H1 (cell line): ENCODE measurements at regions not wholly inside any gene's neighbourhood (a gene's known extent, or its start where the extent isn't known, plus 50 kb on each side); places are given as distances from the start of the nearest gene placed in this dataset.

Experiments used
- CTCF ChIA-PET: fragments of 300-600 bp; sonication (Branson Sonifier 250); formaldehyde crosslinking; loops from one replicate; lab custom pipeline; 2021; ENCODE audit not compliant: partially characterized antibody; lab: Charles Lee
- POLR2A ChIA-PET: fragments of 300-600 bp; sonication (Branson Sonifier 250); formaldehyde crosslinking; loops from one replicate; lab custom pipeline; 2021; ENCODE audit warnings: inconsistent platforms; ENCODE audit not compliant: partially characterized antibody; lab: Charles Lee
- DNase-seq, 2 experiments: peaks; one replicate each; pipeline versions ENCODE4 v3.0.0 to v3.0.0-alpha.2; 2010 to 2022; ENCODE audit warnings: low spot score in 2 of 2, low read depth in 1 of 2, mixed read lengths in 1 of 2
- FAIRE-seq: peaks from 2 replicates; lab custom pipeline; 2011; peaks lifted over from hg19 to GRCh38; lab: Jason Lieb, UNC
- H2AFZ ChIP-seq: 2 replicates; pipeline ENCODE4 v1.8.1; 2012; ENCODE audit warnings: low read length, inconsistent platforms
- H2AK5ac ChIP-seq: 2 replicates; pipeline ENCODE4 v1.6.1; 2013; ENCODE audit warnings: low read depth, low read length
- H2BK120ac ChIP-seq: replicated peaks from 2 replicates; pipeline ENCODE3; 2013; ENCODE audit warnings: low read depth, low read length, inconsistent platforms
- H2BK12ac ChIP-seq: 2 replicates; pipeline ENCODE4 v1.6.1; 2013; ENCODE audit warnings: low read depth, low read length
- H2BK15ac ChIP-seq: 2 replicates; pipeline ENCODE4 v1.6.1; 2013; ENCODE audit warnings: low read length
- H2BK20ac ChIP-seq: 2 replicates; pipeline ENCODE4 v1.6.1; 2013; ENCODE audit warnings: low read length
- H2BK5ac ChIP-seq: 2 replicates; pipeline ENCODE4 v1.6.1; 2013; ENCODE audit warnings: low read depth, low read length
- H3K14ac ChIP-seq: 2 replicates; pipeline ENCODE4 v1.6.1; 2013; ENCODE audit warnings: inconsistent platforms; ENCODE audit not compliant: insufficient read length
- H3K18ac ChIP-seq: 2 replicates; pipeline ENCODE4 v1.6.1; 2013; ENCODE audit warnings: low read length; ENCODE audit errors: extremely low read depth
- H3K23ac ChIP-seq: 2 replicates; pipeline ENCODE4 v1.6.1; 2013; ENCODE audit warnings: inconsistent platforms; ENCODE audit not compliant: insufficient read length
- H3K23me2 ChIP-seq: 2 replicates; pipeline ENCODE4 v1.6.1; 2013; ENCODE audit warnings: low read depth, low read length
- H3K27ac ChIP-seq: 2 replicates; pipeline ENCODE4 v1.6.1; 2011; ENCODE audit warnings: low read depth, low read length, inconsistent platforms
- H3K27me3 ChIP-seq, 4 experiments: replicated peaks in 1 of 4; 1 replicate in 1 of 4; 2 replicates in 3 of 4; pipeline versions ENCODE4 v1.6.1 to v1.8.1; 2011 to 2013; ENCODE audit warnings: low read length in 3 of 4, mild to moderate bottlenecking in 3 of 4, inconsistent platforms in 2 of 4, mixed read lengths in 2 of 4, moderate library complexity in 1 of 4; ENCODE audit not compliant: control insufficient read depth in 3 of 4, insufficient read depth in 3 of 4; ENCODE audit errors: extremely low read depth in 1 of 4
- H3K36me3 ChIP-seq, 4 experiments: 2 replicates each; pipeline versions ENCODE4 v1.6.1 to v1.8.1; 2011 to 2013; ENCODE audit warnings: mild to moderate bottlenecking in 4 of 4, low read length in 3 of 4, moderate library complexity in 2 of 4, control low read depth in 1 of 4, inconsistent platforms in 1 of 4; ENCODE audit not compliant: insufficient read depth in 4 of 4, control insufficient read depth in 2 of 4
- H3K4ac ChIP-seq: replicated peaks from 2 replicates; pipeline ENCODE3; 2013; ENCODE audit warnings: low read length, low read depth, mixed read lengths, inconsistent platforms; ENCODE audit not compliant: insufficient read length
- H3K4me1 ChIP-seq, 4 experiments: replicated peaks in 1 of 4; 1 replicate in 1 of 4; 2 replicates in 3 of 4; pipeline versions ENCODE4 v1.6.1 to v1.8.1; 2011 to 2013; ENCODE audit warnings: low read length in 3 of 4, inconsistent platforms in 2 of 4, mixed read lengths in 1 of 4; ENCODE audit not compliant: insufficient read depth in 4 of 4, control insufficient read depth in 3 of 4
- H3K4me2 ChIP-seq, 2 experiments: 2 replicates each; pipeline versions ENCODE4 v1.6.1 to v1.8.1; 2011 to 2013; ENCODE audit warnings: low read depth in 2 of 2, low read length in 2 of 2, control low read depth in 1 of 2, inconsistent platforms in 1 of 2, mild to moderate bottlenecking in 1 of 2; ENCODE audit not compliant: insufficient read depth in 1 of 2
- H3K4me3 ChIP-seq, 4 experiments: fragments of 200-600, 300-600 bp in 1 of 4; sonication (generic), shearing (Covaris generic), sonication (Bioruptor Twin) in 1 of 4; 2 replicates each; pipeline versions ENCODE4 v1.5.1 to v1.8.1; 2011 to 2016; ENCODE audit warnings: low read length in 4 of 4, low read depth in 3 of 4, control low read depth in 2 of 4, inconsistent platforms in 2 of 4, mild to moderate bottlenecking in 2 of 4, mixed read lengths in 1 of 4, moderate library complexity in 1 of 4; ENCODE audit not compliant: insufficient read depth in 2 of 4; ENCODE audit errors: extremely low read depth in 1 of 4
- H3K56ac ChIP-seq: replicated peaks from 2 replicates; pipeline ENCODE3; 2013; ENCODE audit warnings: low read depth, mild to moderate bottlenecking, mixed read lengths, low read length, inconsistent platforms; ENCODE audit not compliant: insufficient read length
- H3K79me1 ChIP-seq: 2 replicates; pipeline ENCODE4 v1.6.1; 2013; ENCODE audit warnings: low read depth, low read length, control low read depth
- H3K79me2 ChIP-seq, 2 experiments: 2 replicates each; pipeline versions ENCODE4 v1.6.1 to v1.8.1; 2012 to 2013; ENCODE audit warnings: low read length in 2 of 2, mild to moderate bottlenecking in 2 of 2, inconsistent platforms in 1 of 2; ENCODE audit not compliant: insufficient read depth in 2 of 2, control insufficient read depth in 1 of 2
- H3K9ac ChIP-seq, 4 experiments: replicated peaks in 1 of 4; 1 replicate in 1 of 4; 2 replicates in 3 of 4; pipeline versions ENCODE4 v1.6.1 to v1.8.1; 2011 to 2013; ENCODE audit warnings: low read depth in 3 of 4, low read length in 3 of 4, control low read depth in 2 of 4, mild to moderate bottlenecking in 2 of 4, moderate library complexity in 2 of 4, inconsistent platforms in 1 of 4; ENCODE audit errors: extremely low read depth in 1 of 4
- H3K9me3 ChIP-seq, 2 experiments: 2 replicates each; pipeline versions ENCODE4 v1.6.1 to v1.8.1; 2012 to 2013; ENCODE audit warnings: mild to moderate bottlenecking in 2 of 2, moderate library complexity in 2 of 2, control low read depth in 1 of 2, inconsistent platforms in 1 of 2, low read depth in 1 of 2, low read length in 1 of 2, mixed read lengths in 1 of 2; ENCODE audit not compliant: insufficient read depth in 2 of 2
- H4K20me1 ChIP-seq, 2 experiments: replicated peaks in 1 of 2; 2 replicates each; pipeline versions ENCODE3 to v1.8.1; 2011 to 2013; ENCODE audit warnings: inconsistent platforms in 2 of 2, low read length in 2 of 2, mild to moderate bottlenecking in 1 of 2; ENCODE audit not compliant: insufficient read depth in 2 of 2, control insufficient read depth in 1 of 2
- H4K5ac ChIP-seq: 2 replicates; pipeline ENCODE4 v1.6.1; 2013; ENCODE audit warnings: low read length, low read depth, mixed read lengths, inconsistent platforms; ENCODE audit not compliant: insufficient read length
- H4K8ac ChIP-seq: 2 replicates; pipeline ENCODE4 v1.8.0; 2013; ENCODE audit warnings: mild to moderate bottlenecking, moderate library complexity, low read length, inconsistent platforms; ENCODE audit not compliant: insufficient read depth; ENCODE audit errors: extremely low read depth
- H4K91ac ChIP-seq: replicated peaks from 2 replicates; pipeline ENCODE3; 2013; ENCODE audit warnings: low read length, mixed read lengths, inconsistent platforms; ENCODE audit not compliant: insufficient read length
- ATF3 ChIP-seq: IDR thresholded peaks from 2 replicates; pipeline ENCODE4 v1.6.1; 2011; ENCODE audit warnings: low read depth, mild to moderate bottlenecking, low read length; ENCODE audit not compliant: insufficient read depth
- EGR1 ChIP-seq: IDR thresholded peaks from 2 replicates; pipeline ENCODE4 v1.6.1; 2011; ENCODE audit warnings: low read depth, low read length, borderline replicate concordance
- EP300 ChIP-seq, 2 experiments: IDR thresholded peaks; 1 replicate in 1 of 2; 2 replicates in 1 of 2; pipeline ENCODE4 v1.6.1; 2011 to 2012; ENCODE audit warnings: low read depth in 2 of 2, low read length in 2 of 2, mild to moderate bottlenecking in 2 of 2, borderline replicate concordance in 1 of 2, inconsistent platforms in 1 of 2, moderate library complexity in 1 of 2
- FOSL1 ChIP-seq: IDR thresholded peaks from 2 replicates; pipeline ENCODE4 v1.6.1; 2011; ENCODE audit warnings: mild to moderate bottlenecking, low read depth, low read length, moderate library complexity; ENCODE audit not compliant: insufficient read depth
- HDAC6 ChIP-seq: IDR thresholded peaks from one replicate; pipeline ENCODE4 v1.7.1; 2012; ENCODE audit warnings: low read depth, mild to moderate bottlenecking, inconsistent platforms, low read length, moderate library complexity
- MAFK ChIP-seq: IDR thresholded peaks from 2 replicates; pipeline ENCODE4 v1.6.1; 2012; ENCODE audit warnings: low read depth, mild to moderate bottlenecking, improper control_type of control experiment, low read length
- NRF1 ChIP-seq: IDR thresholded peaks from 2 replicates; pipeline ENCODE4 v1.6.1; 2011; ENCODE audit warnings: mild to moderate bottlenecking, low read depth, low read length, improper control_type of control experiment
- PHF8 ChIP-seq: fragments of 200-600 bp; sonication (generic); conservative IDR thresholded peaks from 2 replicates; pipeline ENCODE4 v1.7.1; 2012; ENCODE audit warnings: low read depth, mild to moderate bottlenecking, inconsistent platforms, low read length, moderate library complexity
- SIN3A ChIP-seq, 2 experiments: IDR thresholded peaks in 1 of 2; conservative IDR thresholded peaks in 1 of 2; 2 replicates each; pipeline ENCODE4 v1.6.1; 2011 to 2012; ENCODE audit warnings: low read length in 2 of 2, improper control_type of control experiment in 1 of 2, low read depth in 1 of 2, mild to moderate bottlenecking in 1 of 2
- TBP ChIP-seq: IDR thresholded peaks from 2 replicates; pipeline ENCODE4 v1.6.1; 2011; ENCODE audit warnings: low read depth, low read length, improper control_type of control experiment
- TEAD4 ChIP-seq: IDR thresholded peaks from 2 replicates; pipeline ENCODE4 v1.6.1; 2012; ENCODE audit warnings: low read depth, low read length, inconsistent platforms, mixed read lengths
- YY1 ChIP-seq: IDR thresholded peaks from 2 replicates; pipeline ENCODE4 v1.6.1; 2011; ENCODE audit warnings: low read depth, mild to moderate bottlenecking, low read length
- WGBS, 2 experiments: shearing (Covaris generic) in 1 of 2; methylation state at CpG; one replicate each; pipeline versions ENCODE4 v1.1.6 to v1.1.7; 2013 to 2015; ENCODE audit warnings: low lambda C conversion rate in 2 of 2, mixed read lengths in 2 of 2, inconsistent platforms in 1 of 2, low coverage in 1 of 2, missing lambda C conversion rate in 1 of 2; ENCODE audit not compliant: insufficient replicate concordance in 2 of 2, insufficient coverage in 1 of 2, insufficient read length in 1 of 2; ENCODE audit errors: extremely low coverage in 1 of 2, missing lambda C conversion rate in 1 of 2; 5-methylcytosine and 5-hydroxymethylcytosine counted together

GRCh38 chr5:124908581-124909451, 162.4 kb upstream of the ZNF608 start:
- Histone ChIP-seq H4K5ac (no peak overlapping the region), H2BK12ac (no peak overlapping the region), H3K36me3 (no peaks in the 10 kb centered on the region), H3K9me3 (no peaks in the 10 kb centered on the region), H3K79me1 (no peaks in the 10 kb centered on the region), H3K79me2 (no peaks in the 10 kb centered on the region), H4K91ac (no peak overlapping the region), H3K23me2 (no peaks in the 10 kb centered on the region), H2BK15ac (no peak overlapping the region), H3K4me2 (no peak overlapping the region), H2BK120ac (no peak overlapping the region), H3K27me3 (peaks cover 0 to 11% (median 7%) of the 10 kb centered on the region in 4 experiments; a peak in 6 of 7 replicates), H3K9ac (no peak overlapping the region), H3K27ac (no peak overlapping the region), H3K56ac (no peak overlapping the region), H3K4me1 (peaks cover 0 to 8% (median 5%) of the 10 kb centered on the region in 4 experiments; a peak in 6 of 7 replicates), H3K4ac (no peak overlapping the region), H2AFZ (no peak overlapping the region), H3K14ac (no peak overlapping the region), H3K18ac (no peak overlapping the region), H3K23ac (no peak overlapping the region), H4K20me1 (no peaks in the 10 kb centered on the region), H2BK20ac (no peak overlapping the region), H3K4me3 (no peak overlapping the region), H2BK5ac (no peak overlapping the region), H4K8ac (no peak overlapping the region), H2AK5ac (no peak overlapping the region)
- FAIRE-seq (no peak), DNase-seq (no peak)
- ChIA-PET POLR2A (no interaction called here), CTCF (interaction anchor here (0.6 kb wide), 1 partner anchor 1436 kb away, joined by 3 read pairs; no protein-coding TSS in a partner anchor)
- WGBS, 2 experiments: 87% methylated on average over 7 of the region's 7 CpGs; no CpG with 5 or more reads in 1 of the 2 experiments
- TF ChIP-seq EGR1: no peak
- no peak for TF ChIP-seq TBP
- TF ChIP-seq NRF1: no peak
- no peak for TF ChIP-seq ATF3
- TF ChIP-seq FOSL1: no peak
- no peak for TF ChIP-seq MAFK
- no peak for TF ChIP-seq EP300 (IDR thresholded peaks at IDR 0.05; ENCODE audit: borderline replicate concordance in 1 of 2, low read depth in 2 of 2, low read length in 2 of 2)
- TF ChIP-seq YY1: no peak
- no peak for TF ChIP-seq HDAC6
- TF ChIP-seq PHF8: no peak
- no peak for TF ChIP-seq SIN3A (conservative IDR thresholded peaks at IDR 0.05 in 1 of 2, IDR thresholded peaks at IDR 0.05 in 1 of 2; ENCODE audit: low read depth in 1 of 2, low read length in 2 of 2)
- no peak for TF ChIP-seq TEAD4
